Loucy (cell line): ENCODE measurements at regions not wholly inside any gene's neighbourhood (a gene's known extent, or its start where the extent isn't known, plus 50 kb on each side); places are given as distances from the start of the nearest gene placed in this dataset.

Experiments
- H2AFZ ChIP-seq: fragments of 200-600 bp; sonication (generic); 2 replicates; pipeline ENCODE4 v1.6.0; 2016; ENCODE audit warnings: antibody characterized with exemption, mild to moderate bottlenecking, low read length, moderate library complexity
- H3F3A ChIP-seq: fragments of 200-600 bp; 2 replicates; pipeline ENCODE4 v1.6.0; 2016; ENCODE audit warnings: antibody characterized with exemption, low read depth, mild to moderate bottlenecking
- H3K27me3 ChIP-seq: fragments of 200-600 bp; sonication (generic); 2 replicates; pipeline ENCODE4 v1.6.1; 2014; ENCODE audit warnings: low read length, mild to moderate bottlenecking; ENCODE audit not compliant: insufficient read depth, poor library complexity, severe bottlenecking
- H3K36me3 ChIP-seq: fragments of 200-600 bp; sonication (generic); 2 replicates; pipeline ENCODE4 v1.6.1; 2016; ENCODE audit warnings: low read length; ENCODE audit not compliant: insufficient read depth
- H3K4me1 ChIP-seq: fragments of 200-600 bp; sonication (generic); 2 replicates; pipeline ENCODE4 v1.5.1; 2014; ENCODE audit warnings: low read length, mild to moderate bottlenecking; ENCODE audit not compliant: insufficient read depth, poor library complexity, severe bottlenecking
- H3K4me2 ChIP-seq: fragments of 200-600 bp; sonication (generic); 2 replicates; pipeline ENCODE4 v1.6.0; 2014; ENCODE audit warnings: antibody characterized with exemption, low read length, low read depth, mild to moderate bottlenecking; ENCODE audit not compliant: poor library complexity, severe bottlenecking
- H3K4me3 ChIP-seq: fragments of 200-600 bp; sonication (generic); 2 replicates; pipeline ENCODE4 v1.5.1; 2014; ENCODE audit warnings: low read length, mild to moderate bottlenecking, mixed read lengths; ENCODE audit not compliant: poor library complexity, severe bottlenecking
- H3K79me2 ChIP-seq: fragments of 200-600 bp; sonication (generic); 2 replicates; pipeline ENCODE4 v1.6.1; 2014; ENCODE audit warnings: low read length; ENCODE audit not compliant: insufficient read depth
- H3K9ac ChIP-seq: fragments of 200-600 bp; sonication (generic); 2 replicates; pipeline ENCODE4 v1.6.0; 2014; ENCODE audit warnings: mild to moderate bottlenecking, low read depth, low read length, moderate library complexity; ENCODE audit not compliant: poor library complexity, severe bottlenecking
- H3K9me2 ChIP-seq: fragments of 200-600 bp; sonication (generic); replicated peaks from 2 replicates; pipeline ENCODE4 v1.6.1; 2016; ENCODE audit warnings: low read depth, low read length, mixed read lengths
- H3K9me3 ChIP-seq: fragments of 200-600 bp; sonication (generic); 2 replicates; pipeline ENCODE4 v1.6.1; 2014; ENCODE audit warnings: mild to moderate bottlenecking, antibody characterized with exemption, low read length, low read depth; ENCODE audit not compliant: insufficient read depth
- H4K20me1 ChIP-seq: fragments of 200-600 bp; sonication (generic); 2 replicates; pipeline ENCODE4 v1.6.0; 2014; ENCODE audit warnings: antibody characterized with exemption, low read length, mild to moderate bottlenecking; ENCODE audit not compliant: insufficient read depth, poor library complexity, severe bottlenecking
- EZH2phosphoT487 ChIP-seq: fragments of 200-600 bp; IDR thresholded peaks from 2 replicates; pipeline ENCODE4 v1.6.1; 2018; ENCODE audit warnings: antibody characterized with exemption, mild to moderate bottlenecking, moderate library complexity, borderline replicate concordance
- TF ChIP-seq, protein P1 (sequence below): fragments of 200-600 bp; sonication (generic); conservative IDR thresholded peaks from 2 replicates; pipeline ENCODE4 v1.5.1; 2014; ENCODE audit warnings: mild to moderate bottlenecking, antibody characterized with exemption, low read length

DNA sequence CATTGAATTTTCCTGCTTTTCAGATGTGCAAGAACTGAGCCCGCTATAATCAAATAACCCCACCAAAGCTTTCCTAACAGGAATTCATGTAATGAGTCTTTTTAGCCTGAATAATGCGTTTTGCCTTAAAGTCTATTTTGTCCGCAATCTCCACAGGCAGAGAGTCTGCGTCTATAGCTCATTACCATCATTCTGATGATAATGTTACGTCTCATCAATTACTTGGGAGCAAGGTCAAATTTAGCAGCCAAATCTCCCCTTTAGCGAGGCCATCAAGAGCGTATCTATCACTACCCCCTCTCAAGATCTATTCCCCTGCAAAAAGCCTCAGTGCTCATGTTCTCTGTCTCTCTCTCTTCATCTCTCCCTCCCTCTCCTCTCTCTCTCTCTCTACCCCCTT, 416.1 kb downstream of the ZSWIM6 start:
- Histone ChIP-seq H4K20me1 (no peaks in the 10 kb centered on the region), H3K4me1 (no peaks in the 10 kb centered on the region), H3K79me2 (no peaks in the 10 kb centered on the region), H3K4me3 (no peak overlapping the region), H3K9me3 (no peaks in the 10 kb centered on the region), H3K9ac (no peak overlapping the region), H3K4me2 (no peak overlapping the region), H3K36me3 (no peaks in the 10 kb centered on the region), H2AFZ (no peak overlapping the region), H3K27me3 (no peaks in the 10 kb centered on the region), H3F3A (no peaks in the 10 kb centered on the region), H3K9me2 (no peaks in the 10 kb centered on the region)
- TF ChIP-seq EZH2phosphoT487 = no peak
- TF ChIP-seq, protein P1, sequence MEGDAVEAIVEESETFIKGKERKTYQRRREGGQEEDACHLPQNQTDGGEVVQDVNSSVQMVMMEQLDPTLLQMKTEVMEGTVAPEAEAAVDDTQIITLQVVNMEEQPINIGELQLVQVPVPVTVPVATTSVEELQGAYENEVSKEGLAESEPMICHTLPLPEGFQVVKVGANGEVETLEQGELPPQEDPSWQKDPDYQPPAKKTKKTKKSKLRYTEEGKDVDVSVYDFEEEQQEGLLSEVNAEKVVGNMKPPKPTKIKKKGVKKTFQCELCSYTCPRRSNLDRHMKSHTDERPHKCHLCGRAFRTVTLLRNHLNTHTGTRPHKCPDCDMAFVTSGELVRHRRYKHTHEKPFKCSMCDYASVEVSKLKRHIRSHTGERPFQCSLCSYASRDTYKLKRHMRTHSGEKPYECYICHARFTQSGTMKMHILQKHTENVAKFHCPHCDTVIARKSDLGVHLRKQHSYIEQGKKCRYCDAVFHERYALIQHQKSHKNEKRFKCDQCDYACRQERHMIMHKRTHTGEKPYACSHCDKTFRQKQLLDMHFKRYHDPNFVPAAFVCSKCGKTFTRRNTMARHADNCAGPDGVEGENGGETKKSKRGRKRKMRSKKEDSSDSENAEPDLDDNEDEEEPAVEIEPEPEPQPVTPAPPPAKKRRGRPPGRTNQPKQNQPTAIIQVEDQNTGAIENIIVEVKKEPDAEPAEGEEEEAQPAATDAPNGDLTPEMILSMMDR = no peak

DNA sequence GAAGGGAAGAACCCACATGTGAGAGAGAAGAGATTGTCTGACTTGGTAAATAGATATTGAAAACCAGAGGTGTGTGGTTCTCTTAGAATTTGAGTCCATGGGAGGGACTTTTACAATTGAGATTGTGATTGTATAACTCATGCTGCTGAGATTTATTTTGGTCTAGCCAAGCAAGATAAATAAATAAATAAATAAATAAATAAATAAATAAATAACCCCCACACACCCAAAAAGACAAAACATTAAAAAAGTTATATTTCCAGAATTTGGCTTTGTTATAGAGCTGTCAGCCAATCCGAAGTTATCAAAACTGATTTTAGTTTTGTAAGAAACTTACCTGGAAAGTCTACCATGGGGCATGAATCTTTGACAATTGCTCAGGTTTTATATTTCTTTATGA, 416.6 kb downstream of the ZSWIM6 start:
- no peaks in the 10 kb centered on the region for H3K79me2 ChIP-seq
- H3K9me3 ChIP-seq = no peaks in the 10 kb centered on the region
- no peak overlapping the region for H3K4me3 ChIP-seq
- no peaks in the 10 kb centered on the region for H3K36me3 ChIP-seq
- H4K20me1 ChIP-seq = no peaks in the 10 kb centered on the region
- no peaks in the 10 kb centered on the region for H3K9me2 ChIP-seq
- no peaks in the 10 kb centered on the region for H3F3A ChIP-seq
- H3K9ac ChIP-seq = no peak overlapping the region
- no peak overlapping the region for H3K4me2 ChIP-seq
- H2AFZ ChIP-seq = no peak overlapping the region
- H3K27me3 ChIP-seq = no peaks in the 10 kb centered on the region
- TF ChIP-seq, protein P1 = no peak
- TF ChIP-seq EZH2phosphoT487 = no peak
- H3K4me1 ChIP-seq = no peaks in the 10 kb centered on the region

DNA sequence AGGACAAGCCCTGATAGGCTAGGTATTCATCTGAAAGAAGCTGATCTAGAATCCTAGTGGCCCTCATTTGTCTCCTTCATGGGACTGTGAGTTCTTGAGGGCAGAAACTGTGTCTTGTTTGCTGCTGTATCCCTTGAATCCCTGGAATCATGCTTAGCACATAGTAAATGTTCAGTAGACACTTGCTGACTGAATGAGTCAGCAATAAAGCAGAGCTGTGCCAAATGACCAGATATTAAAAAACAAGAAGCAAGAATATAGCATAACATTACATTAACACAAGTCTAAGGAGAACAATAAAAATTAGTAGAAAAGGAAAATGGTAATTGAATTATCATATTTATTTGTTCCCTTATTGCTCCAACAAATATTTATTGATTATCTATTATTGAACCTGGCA, 420.5 kb downstream of the ZSWIM6 start:
- Histone ChIP-seq H3F3A (no peaks in the 10 kb centered on the region), H3K9me2 (no peaks in the 10 kb centered on the region), H2AFZ (no peak overlapping the region), H3K4me3 (no peak overlapping the region), H3K4me1 (no peaks in the 10 kb centered on the region), H4K20me1 (no peaks in the 10 kb centered on the region), H3K79me2 (no peaks in the 10 kb centered on the region), H3K9me3 (no peaks in the 10 kb centered on the region), H3K4me2 (no peak overlapping the region), H3K36me3 (no peaks in the 10 kb centered on the region), H3K27me3 (no peaks in the 10 kb centered on the region), H3K9ac (no peak overlapping the region)
- TF ChIP-seq, protein P1 = no peak
- no peak for TF ChIP-seq EZH2phosphoT487
